ENCODE measurements at regions not wholly inside any gene's neighbourhood (a gene's known extent, or its start where the extent isn't known, plus 50 kb on each side); places are given as distances from the start of the nearest gene placed in this dataset.
"Not testable (repeated sequence)": the region's sequence is repeated elsewhere in the genome, so short reads cannot be mapped to it uniquely, and the experiment has no call there.

DNA sequence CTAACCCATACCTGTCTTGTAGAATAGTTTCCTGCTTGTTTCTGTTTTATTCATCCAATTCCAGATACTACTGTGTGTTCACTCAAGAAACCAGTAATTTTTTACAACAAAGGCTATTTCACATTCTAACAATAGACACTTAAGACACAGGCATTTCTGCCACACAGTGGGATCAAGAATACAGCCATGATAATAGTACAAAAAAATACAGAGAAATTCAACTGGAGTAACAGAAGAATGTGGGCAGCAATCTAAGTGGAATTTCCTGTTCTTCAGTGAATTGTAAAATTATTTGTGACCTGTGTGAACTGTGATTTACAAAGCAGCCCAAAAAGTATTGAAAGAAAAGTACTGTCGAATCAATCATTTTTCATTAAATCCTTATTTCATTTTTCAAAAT lies 282.9 kb downstream of the CCER1 start:
- Histone ChIP-seq H3K79me2 (ENCODE audit: insufficient read depth, low read length) (no peaks in the 10 kb centered on the region), H3K4me2 (ENCODE audit: insufficient read depth, low read length) (no peak overlapping the region), H3K4me3 (ENCODE audit: low read depth in 1 of 2, low read length in 2 of 2) (no peak overlapping the region), H3K9ac (ENCODE audit: low read depth, low read length) (no peak overlapping the region), H3K27ac (ENCODE audit: low read length) (no peak overlapping the region), H2AFZ (ENCODE audit: low read depth, low read length) (no peak overlapping the region), H3K36me3 (ENCODE audit: insufficient read depth, low read length) (no peaks in the 10 kb centered on the region), H4K20me1 (ENCODE audit: insufficient read depth, low read length) (no peaks in the 10 kb centered on the region), H3K9me3 (ENCODE audit: insufficient read depth, low read length, severe bottlenecking) (no peaks in the 10 kb centered on the region), H3K4me1 (ENCODE audit: insufficient read depth, low read length) (no peaks in the 10 kb centered on the region), H3K27me3 (ENCODE audit: insufficient read depth, low read length, poor library complexity) (no peaks in the 10 kb centered on the region)
- ATAC-seq (ENCODE audit: insufficient read depth, low read depth), result no peak
- no peak for TF ChIP-seq EZH2 (IDR thresholded peaks at IDR 0.05; ENCODE audit: borderline replicate concordance, low read depth, low read length, severe bottlenecking)
- TF ChIP-seq, protein P1, sequence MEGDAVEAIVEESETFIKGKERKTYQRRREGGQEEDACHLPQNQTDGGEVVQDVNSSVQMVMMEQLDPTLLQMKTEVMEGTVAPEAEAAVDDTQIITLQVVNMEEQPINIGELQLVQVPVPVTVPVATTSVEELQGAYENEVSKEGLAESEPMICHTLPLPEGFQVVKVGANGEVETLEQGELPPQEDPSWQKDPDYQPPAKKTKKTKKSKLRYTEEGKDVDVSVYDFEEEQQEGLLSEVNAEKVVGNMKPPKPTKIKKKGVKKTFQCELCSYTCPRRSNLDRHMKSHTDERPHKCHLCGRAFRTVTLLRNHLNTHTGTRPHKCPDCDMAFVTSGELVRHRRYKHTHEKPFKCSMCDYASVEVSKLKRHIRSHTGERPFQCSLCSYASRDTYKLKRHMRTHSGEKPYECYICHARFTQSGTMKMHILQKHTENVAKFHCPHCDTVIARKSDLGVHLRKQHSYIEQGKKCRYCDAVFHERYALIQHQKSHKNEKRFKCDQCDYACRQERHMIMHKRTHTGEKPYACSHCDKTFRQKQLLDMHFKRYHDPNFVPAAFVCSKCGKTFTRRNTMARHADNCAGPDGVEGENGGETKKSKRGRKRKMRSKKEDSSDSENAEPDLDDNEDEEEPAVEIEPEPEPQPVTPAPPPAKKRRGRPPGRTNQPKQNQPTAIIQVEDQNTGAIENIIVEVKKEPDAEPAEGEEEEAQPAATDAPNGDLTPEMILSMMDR (IDR thresholded peaks at IDR 0.05; ENCODE audit: borderline replicate concordance, extremely low read depth, low read length, poor library complexity, severe bottlenecking), result no peak
- DNase-seq, result no peak

DNA sequence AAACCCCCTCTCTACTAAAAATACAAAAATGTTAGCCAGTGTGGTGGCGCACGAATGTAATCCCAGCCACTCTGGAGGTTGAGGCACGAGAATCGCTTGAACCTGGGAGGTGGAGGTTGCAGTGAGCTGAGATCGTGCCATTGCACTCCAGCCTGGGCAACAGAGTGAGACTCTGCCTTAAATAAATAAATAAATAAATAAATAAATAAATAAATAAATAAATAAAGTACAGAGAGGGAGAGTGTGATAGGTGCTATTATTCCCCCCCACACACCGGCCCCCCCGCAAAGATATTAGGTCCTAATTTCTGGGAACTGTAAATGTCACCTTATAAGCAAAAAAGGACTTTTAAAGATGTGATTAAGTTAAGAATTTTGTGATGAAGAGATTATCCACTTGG lies 291.0 kb downstream of the CCER1 start:
- DNase-seq; H3K27me3 ChIP-seq (ENCODE audit: insufficient read depth, low read length, poor library complexity); ATAC-seq (ENCODE audit: insufficient read depth, low read depth); H3K9me3 ChIP-seq (ENCODE audit: insufficient read depth, low read length, severe bottlenecking); H3K4me1 ChIP-seq (ENCODE audit: insufficient read depth, low read length); H4K20me1 ChIP-seq (ENCODE audit: insufficient read depth, low read length); H3K27ac ChIP-seq (ENCODE audit: low read length); H3K36me3 ChIP-seq (ENCODE audit: insufficient read depth, low read length); H3K4me2 ChIP-seq (ENCODE audit: insufficient read depth, low read length); H3K9ac ChIP-seq (ENCODE audit: low read depth, low read length); H3K79me2 ChIP-seq (ENCODE audit: insufficient read depth, low read length); H3K4me3 ChIP-seq (ENCODE audit: low read depth in 1 of 2, low read length in 2 of 2); H2AFZ ChIP-seq (ENCODE audit: low read depth, low read length): not testable (repeated sequence)

DNA sequence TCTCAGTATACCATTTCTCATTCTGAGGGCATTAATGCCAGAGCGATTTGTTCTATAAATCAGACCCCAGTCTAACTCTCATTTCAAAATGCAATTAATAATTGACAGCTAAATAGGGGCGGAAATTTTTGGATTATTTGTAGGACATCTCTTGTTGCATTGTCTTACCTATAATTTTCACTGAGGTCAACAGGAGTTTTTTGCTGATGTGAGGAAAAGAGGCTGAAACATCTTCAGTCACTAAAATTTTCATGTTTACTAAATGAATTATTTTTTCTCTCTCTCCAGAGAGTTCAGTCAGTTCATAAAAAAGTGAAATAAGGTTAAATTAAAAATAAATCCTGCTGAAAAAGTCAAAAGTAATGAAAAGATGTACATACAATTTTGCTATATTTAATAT lies 295.9 kb downstream of the CCER1 start:
- Histone ChIP-seq H3K36me3 (ENCODE audit: insufficient read depth, low read length) (no peaks in the 10 kb centered on the region), H3K27ac (ENCODE audit: low read length) (no peak overlapping the region), H3K79me2 (ENCODE audit: insufficient read depth, low read length) (no peaks in the 10 kb centered on the region), H3K4me3 (ENCODE audit: low read depth in 1 of 2, low read length in 2 of 2) (no peak overlapping the region), H4K20me1 (ENCODE audit: insufficient read depth, low read length) (no peaks in the 10 kb centered on the region), H3K9me3 (ENCODE audit: insufficient read depth, low read length, severe bottlenecking) (no peaks in the 10 kb centered on the region), H3K9ac (ENCODE audit: low read depth, low read length) (no peak overlapping the region), H2AFZ (ENCODE audit: low read depth, low read length) (no peak overlapping the region), H3K4me2 (ENCODE audit: insufficient read depth, low read length) (no peak overlapping the region), H3K27me3 (ENCODE audit: insufficient read depth, low read length, poor library complexity) (no peaks in the 10 kb centered on the region), H3K4me1 (ENCODE audit: insufficient read depth, low read length) (no peaks in the 10 kb centered on the region)
- TF ChIP-seq, protein P1 (IDR thresholded peaks at IDR 0.05; ENCODE audit: borderline replicate concordance, extremely low read depth, low read length, poor library complexity, severe bottlenecking), result no peak
- TF ChIP-seq EZH2 (IDR thresholded peaks at IDR 0.05; ENCODE audit: borderline replicate concordance, low read depth, low read length, severe bottlenecking), result no peak
- DNase-seq (no peak), ATAC-seq (ENCODE audit: insufficient read depth, low read depth) (no peak)

DNA sequence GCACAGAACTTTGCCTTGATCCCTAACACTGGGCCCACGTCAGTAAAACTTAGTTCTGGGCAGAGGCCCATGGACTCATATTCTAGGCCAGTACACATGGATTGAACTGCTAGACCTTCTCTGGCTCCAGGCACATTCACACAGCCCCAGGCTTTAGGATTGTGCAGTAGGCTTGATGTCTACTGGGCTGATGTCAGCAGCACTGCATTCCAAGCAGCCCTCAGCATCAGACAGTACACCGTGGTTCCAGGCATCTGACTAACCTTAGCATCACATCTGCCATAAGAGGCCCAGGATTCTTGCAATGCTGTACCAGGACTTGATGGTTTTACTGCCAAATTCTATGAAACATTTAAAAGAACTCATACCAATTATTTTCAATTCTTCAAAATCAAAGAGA lies 301.9 kb downstream of the CCER1 start:
- H3K4me1 ChIP-seq (ENCODE audit: insufficient read depth, low read length), result no peaks in the 10 kb centered on the region
- H3K9ac ChIP-seq (ENCODE audit: low read depth, low read length), result no peak overlapping the region
- H3K79me2 ChIP-seq (ENCODE audit: insufficient read depth, low read length), result no peaks in the 10 kb centered on the region
- H4K20me1 ChIP-seq (ENCODE audit: insufficient read depth, low read length), result no peaks in the 10 kb centered on the region
- H3K36me3 ChIP-seq (ENCODE audit: insufficient read depth, low read length), result no peaks in the 10 kb centered on the region
- DNase-seq (no peak), ATAC-seq (ENCODE audit: insufficient read depth, low read depth) (no peak)
- no peak overlapping the region for H3K4me3 ChIP-seq (ENCODE audit: low read depth in 1 of 2, low read length in 2 of 2)
- H3K27me3 ChIP-seq (ENCODE audit: insufficient read depth, low read length, poor library complexity), result no peaks in the 10 kb centered on the region
- TF ChIP-seq, protein P1 (IDR thresholded peaks at IDR 0.05; ENCODE audit: borderline replicate concordance, extremely low read depth, low read length, poor library complexity, severe bottlenecking), result no peak
- no peak for TF ChIP-seq EZH2 (IDR thresholded peaks at IDR 0.05; ENCODE audit: borderline replicate concordance, low read depth, low read length, severe bottlenecking)
- no peak overlapping the region for H2AFZ ChIP-seq (ENCODE audit: low read depth, low read length)
- no peak overlapping the region for H3K27ac ChIP-seq (ENCODE audit: low read length)
- no peaks in the 10 kb centered on the region for H3K9me3 ChIP-seq (ENCODE audit: insufficient read depth, low read length, severe bottlenecking)
- H3K4me2 ChIP-seq (ENCODE audit: insufficient read depth, low read length), result no peak overlapping the region
